Mesendoderm (in vitro differentiated cells): ENCODE measurements at regions not wholly inside any gene's neighbourhood (a gene's known extent, or its start where the extent isn't known, plus 50 kb on each side); places are given as distances from the start of the nearest gene placed in this dataset.
"Not testable (repeated sequence)": the region's sequence is repeated elsewhere in the genome, so short reads cannot be mapped to it uniquely, and the experiment has no call there.

Experiments
- DNase-seq: peaks from one replicate; pipeline ENCODE4 v3.0.0; 2013
- H2AK5ac ChIP-seq: 2 replicates; pipeline ENCODE4 v1.6.1; 2013; ENCODE audit warnings: low read length, inconsistent platforms
- H2BK120ac ChIP-seq: 2 replicates; pipeline ENCODE4 v1.6.1; 2013; ENCODE audit warnings: low read depth, mild to moderate bottlenecking, low read length, moderate library complexity, mixed read lengths
- H2BK15ac ChIP-seq: replicated peaks from 2 replicates; pipeline ENCODE4 v1.6.1; 2013; ENCODE audit warnings: low read depth, mild to moderate bottlenecking, moderate library complexity
- H2BK5ac ChIP-seq: 2 replicates; pipeline ENCODE4 v1.6.1; 2013; ENCODE audit warnings: low read length, inconsistent platforms
- H3K18ac ChIP-seq: 2 replicates; pipeline ENCODE4 v1.6.1; 2013; ENCODE audit warnings: mild to moderate bottlenecking, low read length, mixed read lengths
- H3K23ac ChIP-seq: one replicate; pipeline ENCODE4 v1.6.1; 2013; ENCODE audit warnings: low read length
- H3K27ac ChIP-seq: 2 replicates; pipeline ENCODE4 v1.5.1; 2013; ENCODE audit warnings: low read depth, mild to moderate bottlenecking, inconsistent platforms, low read length, moderate library complexity
- H3K27me3 ChIP-seq: 2 replicates; pipeline ENCODE4 v1.6.1; 2013; ENCODE audit warnings: low read length, control low read depth, mild to moderate bottlenecking, inconsistent platforms; ENCODE audit not compliant: insufficient read depth, poor library complexity
- H3K36me3 ChIP-seq: 2 replicates; pipeline ENCODE4 v1.6.1; 2013; ENCODE audit warnings: low read length, inconsistent platforms; ENCODE audit not compliant: control insufficient read depth, insufficient read depth
- H3K4ac ChIP-seq: one replicate; pipeline ENCODE4 v1.6.1; 2013; ENCODE audit warnings: low read depth, mild to moderate bottlenecking, low read length, moderate library complexity
- H3K4me1 ChIP-seq: 2 replicates; pipeline ENCODE4 v1.6.1; 2013; ENCODE audit warnings: low read depth, low read length, inconsistent platforms; ENCODE audit not compliant: control insufficient read depth
- H3K4me2 ChIP-seq: 2 replicates; pipeline ENCODE4 v1.6.1; 2013; ENCODE audit warnings: low read length
- H3K4me3 ChIP-seq: 2 replicates; pipeline ENCODE4 v1.5.1; 2013; ENCODE audit warnings: mild to moderate bottlenecking, low read length
- H3K56ac ChIP-seq: one replicate; pipeline ENCODE4 v1.6.1; 2013; ENCODE audit warnings: low read length
- H3K79me1 ChIP-seq: 2 replicates; pipeline ENCODE4 v1.6.1; 2013; ENCODE audit warnings: low read length, inconsistent platforms
- H3K79me2 ChIP-seq: 2 replicates; pipeline ENCODE4 v1.6.1; 2013; ENCODE audit warnings: mild to moderate bottlenecking, low read length; ENCODE audit not compliant: control insufficient read depth, insufficient read depth
- H3K9ac ChIP-seq: 2 replicates; pipeline ENCODE4 v1.6.1; 2013; ENCODE audit warnings: low read length, inconsistent platforms
- H4K5ac ChIP-seq: one replicate; pipeline ENCODE4 v1.6.1; 2013; ENCODE audit warnings: low read length
- H4K8ac ChIP-seq: one replicate; pipeline ENCODE4 v1.6.1; 2013; ENCODE audit warnings: low read depth, mild to moderate bottlenecking, control low read depth, low read length, moderate library complexity
- WGBS: extraction: QIAGEN DNeasy Blood & Tissue Kit; methylation state at CpG from one replicate; pipeline ENCODE4 v1.1.7; 2013; ENCODE audit warnings: low lambda C conversion rate, missing lambda C conversion rate; ENCODE audit not compliant: insufficient coverage; ENCODE audit errors: extremely low coverage; 5-methylcytosine and 5-hydroxymethylcytosine counted together

DNA sequence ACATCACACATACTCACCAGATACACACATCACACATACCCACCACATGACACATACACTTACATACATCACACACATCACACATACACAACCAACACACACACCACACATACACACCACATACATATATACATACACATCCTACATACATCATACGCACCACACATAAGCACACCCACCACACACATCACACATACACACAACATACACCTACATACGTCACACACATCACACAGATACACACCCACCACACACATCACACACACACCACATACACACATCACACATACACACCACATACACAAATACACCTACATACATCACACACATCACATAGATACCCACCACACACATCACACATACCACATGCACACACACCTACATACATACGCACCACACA is 158.4 kb downstream of the NDUFA10 start:
- no peaks in the 10 kb centered on the region for H3K36me3 ChIP-seq
- no peaks in the 10 kb centered on the region for H3K4me1 ChIP-seq
- no peak overlapping the region for H3K18ac ChIP-seq
- H3K79me2 ChIP-seq, result no peaks in the 10 kb centered on the region
- WGBS, result 100% methylated on average over 1 of the region's 3 CpGs
- H3K27me3 ChIP-seq, result no peaks in the 10 kb centered on the region
- no peak overlapping the region for H3K56ac ChIP-seq
- no peak overlapping the region for H3K4me2 ChIP-seq
- H3K4me3 ChIP-seq, result no peak overlapping the region
- no peak overlapping the region for H4K5ac ChIP-seq
- no peak overlapping the region for H2BK120ac ChIP-seq
- no peak overlapping the region for H3K9ac ChIP-seq
- H3K4ac ChIP-seq, result no peak overlapping the region
- DNase-seq, result no peak
- H4K8ac ChIP-seq, result no peak overlapping the region
- H3K79me1 ChIP-seq, result no peaks in the 10 kb centered on the region
- no peak overlapping the region for H2AK5ac ChIP-seq
- H3K23ac ChIP-seq, result no peak overlapping the region
- H2BK5ac ChIP-seq, result no peak overlapping the region
- H3K27ac ChIP-seq, result no peak overlapping the region
- no peak overlapping the region for H2BK15ac ChIP-seq

- DNase-seq, result no peak
- Histone ChIP-seq H3K27ac (no peak overlapping the region), H3K18ac (no peak overlapping the region), H3K56ac (no peak overlapping the region), H3K9ac (no peak overlapping the region), H3K23ac (no peak overlapping the region), H2BK5ac (no peak overlapping the region), H4K8ac (no peak overlapping the region), H3K27me3 (no peaks in the 10 kb centered on the region), H3K4me1 (no peaks in the 10 kb centered on the region), H3K79me2 (no peaks in the 10 kb centered on the region), H3K4me2 (no peak overlapping the region), H2BK15ac (no peak overlapping the region), H3K36me3 (no peaks in the 10 kb centered on the region), H3K4ac (no peak overlapping the region), H2AK5ac (no peak overlapping the region), H3K79me1 (no peaks in the 10 kb centered on the region), H2BK120ac (no peak overlapping the region), H4K5ac (no peak overlapping the region), H3K4me3 (no peak overlapping the region)
- WGBS, result 100% methylated on average over 1 of the region's 1 CpG
Measured at GRCh38 chr2:239866350-239866749, 158.8 kb downstream of the NDUFA10 start.

DNA sequence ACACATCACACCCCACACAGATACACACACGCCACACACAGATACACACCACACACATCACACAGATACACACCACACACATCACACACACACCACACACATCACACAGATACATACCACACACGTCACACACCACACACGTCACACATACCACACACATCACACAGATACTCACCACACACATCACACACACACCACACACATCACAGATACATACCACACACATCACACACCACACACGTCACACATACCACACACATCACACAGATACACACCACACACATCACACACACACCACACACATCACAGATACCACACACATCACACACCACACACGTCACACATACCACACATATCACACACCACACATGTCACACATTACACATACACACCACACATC is 159.3 kb downstream of the NDUFA10 start:
- H2BK120ac ChIP-seq, H3K4me1 ChIP-seq, H3K27me3 ChIP-seq, H2AK5ac ChIP-seq, H3K4me3 ChIP-seq, H3K36me3 ChIP-seq, H3K79me1 ChIP-seq, H3K18ac ChIP-seq, H3K4me2 ChIP-seq, H2BK15ac ChIP-seq, H3K27ac ChIP-seq, H3K56ac ChIP-seq, H3K4ac ChIP-seq, H3K79me2 ChIP-seq, H4K5ac ChIP-seq, H3K23ac ChIP-seq, H2BK5ac ChIP-seq, DNase-seq, H3K9ac ChIP-seq, H4K8ac ChIP-seq: not testable (repeated sequence)
- 100% methylated on average over 4 of the region's 5 CpGs for WGBS

- Histone ChIP-seq H4K5ac (no peak overlapping the region), H3K4ac (no peak overlapping the region), H3K27ac (no peak overlapping the region), H3K4me1 (no peaks in the 10 kb centered on the region), H3K18ac (no peak overlapping the region), H3K23ac (no peak overlapping the region), H3K4me3 (no peak overlapping the region), H2BK15ac (no peak overlapping the region), H3K4me2 (no peak overlapping the region), H4K8ac (no peak overlapping the region), H2AK5ac (no peak overlapping the region), H3K36me3 (no peaks in the 10 kb centered on the region), H3K27me3 (no peaks in the 10 kb centered on the region), H3K9ac (no peak overlapping the region), H3K56ac (no peak overlapping the region), H3K79me2 (no peaks in the 10 kb centered on the region), H3K79me1 (no peaks in the 10 kb centered on the region), H2BK5ac (no peak overlapping the region), H2BK120ac (no peak overlapping the region)
- WGBS, result no CpG with 5 or more reads among the region's 42 CpGs
- DNase-seq, result no peak
Measured at GRCh38 chr2:239865059-239865639, 160.0 kb downstream of the NDUFA10 start.

GRCh38 chr2:239864247-239865058 is 160.7 kb downstream of the NDUFA10 start:
- H3K9ac ChIP-seq, result no peak overlapping the region
- H3K56ac ChIP-seq, result no peak overlapping the region
- H3K36me3 ChIP-seq, result no peaks in the 10 kb centered on the region
- no peaks in the 10 kb centered on the region for H3K79me1 ChIP-seq
- no peak overlapping the region for H4K8ac ChIP-seq
- no peak overlapping the region for H3K4me2 ChIP-seq
- WGBS, result no CpG with 5 or more reads among the region's 26 CpGs
- H3K27ac ChIP-seq, result no peak overlapping the region
- H3K79me2 ChIP-seq, result no peaks in the 10 kb centered on the region
- DNase-seq, result no peak
- no peak overlapping the region for H2BK5ac ChIP-seq
- H3K18ac ChIP-seq, result no peak overlapping the region
- H3K4me1 ChIP-seq, result no peaks in the 10 kb centered on the region
- H3K4ac ChIP-seq, result no peak overlapping the region
- H2BK15ac ChIP-seq, result no peak overlapping the region
- H2AK5ac ChIP-seq, result no peak overlapping the region
- no peak overlapping the region for H3K4me3 ChIP-seq
- H2BK120ac ChIP-seq, result no peak overlapping the region
- no peak overlapping the region for H3K23ac ChIP-seq
- H4K5ac ChIP-seq, result no peak overlapping the region
- H3K27me3 ChIP-seq, result no peaks in the 10 kb centered on the region
